Gastroesophageal sphincter (tissue), 3 donors: ENCODE measurements at regions not wholly inside any gene's neighbourhood (a gene's known extent, or its start where the extent isn't known, plus 50 kb on each side); places are given as distances from the start of the nearest gene placed in this dataset.

Experiments
- CTCF ChIP-seq, 4 experiments: fragments of 200-600 bp in 2 of 4; fragments of 450-650 bp in 2 of 4; sonication (generic) in 1 of 4; IDR thresholded peaks; one replicate each; pipeline ENCODE4 v1.5.1; 2017 to 2019; ENCODE audit warnings: antibody characterized with exemption in 4 of 4, mild to moderate bottlenecking in 2 of 4, moderate library complexity in 2 of 4
- POLR2A ChIP-seq, 2 donors: fragments of 450-650 bp; IDR thresholded peaks; one replicate each; pipeline ENCODE4 v1.6.1; 2017; ENCODE audit warnings: antibody characterized with exemption in 2 of 2, mild to moderate bottlenecking in 2 of 2, moderate library complexity in 1 of 2
- POLR2AphosphoS5 ChIP-seq: sonication (generic); formaldehyde crosslinking; IDR thresholded peaks from one replicate; pipeline ENCODE4 v1.6.1; 2017; ENCODE audit warnings: antibody characterized with exemption

GRCh38 chr18:22570492-22570891 lies 152.8 kb upstream of the CTAGE1 start:
- TF ChIP-seq CTCF (IDR thresholded peaks at IDR 0.05) (no peak), POLR2A (IDR thresholded peaks at IDR 0.05) (no peak), POLR2AphosphoS5 (no peak)
